K562 (cell line): ENCODE measurements at regions not wholly inside any gene's neighbourhood (a gene's known extent, or its start where the extent isn't known, plus 50 kb on each side); places are given as distances from the start of the nearest gene placed in this dataset.

ENCODE experiments used
- ADNP ChIP-seq: fragments of 200-800 bp; sonication (Bioruptor generic); IDR thresholded peaks from 2 replicates; pipeline ENCODE4 v1.6.1; 2016; ENCODE audit warnings: missing genetic modification characterization, missing compliant biosample characterization
- CAMTA2 ChIP-seq: fragments of 250-450 bp; sonication (Bioruptor Pico); conservative IDR thresholded peaks from 2 replicates; pipeline ENCODE4 v1.5.1; 2022
- CTBP1 ChIP-seq: fragments of 450-650 bp; IDR thresholded peaks from 2 replicates; pipeline ENCODE4 v1.6.1; 2016; ENCODE audit warnings: borderline replicate concordance
- CXXC5 ChIP-seq: fragments of 250-450 bp; sonication (Bioruptor Pico); IDR thresholded peaks from 2 replicates; pipeline ENCODE4 v1.8.0; 2022; ENCODE audit warnings: inconsistent platforms, mild to moderate bottlenecking, moderate library complexity
- ETV5 ChIP-seq: sonication (generic); formaldehyde crosslinking; IDR thresholded peaks from 2 replicates; pipeline ENCODE4 v1.4.0; 2020; ENCODE audit warnings: low read depth, mild to moderate bottlenecking, missing genetic modification reagents
- GABPB2 ChIP-seq: fragments of 250-450 bp; sonication (Bioruptor Pico); conservative IDR thresholded peaks from 2 replicates; pipeline ENCODE4 v1.5.1; 2021; ENCODE audit warnings: mild to moderate bottlenecking
- MCM5 ChIP-seq: fragments of 450-650 bp; IDR thresholded peaks from 2 replicates; pipeline ENCODE4 v1.6.1; 2016; ENCODE audit warnings: low read depth
- NONO ChIP-seq, 2 experiments: fragments of 200-400 bp in 1 of 2; fragments of 450-650 bp in 1 of 2; formaldehyde crosslinking in 1 of 2; IDR thresholded peaks; 2 replicates each; pipeline ENCODE4 v1.6.1; 2017; ENCODE audit warnings: low read depth in 2 of 2, mild to moderate bottlenecking in 2 of 2, moderate library complexity in 2 of 2, low read length in 1 of 2
- OTX1 ChIP-seq: fragments of 450-650 bp; formaldehyde crosslinking; IDR thresholded peaks from 2 replicates; pipeline ENCODE4 v1.4.0; 2022; ENCODE audit warnings: mild to moderate bottlenecking
- POLR2H ChIP-seq: IDR thresholded peaks from 2 replicates; pipeline ENCODE4 v1.6.1; 2016; ENCODE audit warnings: missing genetic modification characterization, low read depth, mild to moderate bottlenecking, control low read depth, missing compliant biosample characterization, moderate library complexity
- RBBP5 ChIP-seq: fragments of 200-600 bp; sonication (generic); IDR thresholded peaks from 2 replicates; pipeline ENCODE4 v1.6.1; 2012; ENCODE audit warnings: borderline replicate concordance, mild to moderate bottlenecking, low read length, control low read depth, inconsistent platforms; ENCODE audit not compliant: insufficient read depth, poor library complexity, severe bottlenecking
- SMAD4 ChIP-seq: fragments of 250-450 bp; sonication (Bioruptor Pico); conservative IDR thresholded peaks from 2 replicates; pipeline ENCODE4 v1.8.0; 2021; ENCODE audit warnings: inconsistent platforms, mild to moderate bottlenecking, moderate library complexity
- SMARCA5 ChIP-seq: fragments of 450-650 bp; IDR thresholded peaks from 2 replicates; pipeline ENCODE4 v1.6.1; 2016
- TCFL5 ChIP-seq: fragments of 250-450 bp; sonication (Bioruptor Pico); conservative IDR thresholded peaks from 2 replicates; pipeline ENCODE4 v1.6.1; 2021; ENCODE audit warnings: mild to moderate bottlenecking, moderate library complexity, matching md5 sums
- ZNF551 ChIP-seq: fragments of 250-450 bp; sonication (Bioruptor Pico); IDR thresholded peaks from 2 replicates; pipeline ENCODE4 v1.5.0; 2021; ENCODE audit warnings: mild to moderate bottlenecking, moderate library complexity
- ZNF696 ChIP-seq: fragments of 250-450 bp; sonication (Bioruptor Pico); conservative IDR thresholded peaks from 2 replicates; pipeline ENCODE4 v1.4.0; 2020; ENCODE audit warnings: mild to moderate bottlenecking, moderate library complexity
- ZNF766 ChIP-seq: fragments of 200-800 bp; sonication (Bioruptor generic); conservative IDR thresholded peaks from 2 replicates; pipeline ENCODE4 v1.6.1; 2016; ENCODE audit warnings: missing genetic modification characterization, missing compliant biosample characterization
- TF ChIP-seq, protein P1 (sequence below), 2 experiments: IDR thresholded peaks in 1 of 2; conservative IDR thresholded peaks in 1 of 2; 2 replicates each; pipeline ENCODE4 v1.6.1; 2016; ENCODE audit warnings: low read depth in 2 of 2, mild to moderate bottlenecking in 1 of 2, missing compliant biosample characterization in 1 of 2, missing genetic modification characterization in 1 of 2, moderate library complexity in 1 of 2
- TF ChIP-seq, protein P2 (sequence below): fragments of 450-650 bp; formaldehyde crosslinking; IDR thresholded peaks from 2 replicates; pipeline ENCODE4 v1.4.0; 2020; ENCODE audit warnings: mild to moderate bottlenecking, moderate library complexity
- TF ChIP-seq, protein P3 (sequence below): fragments of 450-650 bp; IDR thresholded peaks from 2 replicates; pipeline ENCODE4 v1.6.1; 2016

DNA sequence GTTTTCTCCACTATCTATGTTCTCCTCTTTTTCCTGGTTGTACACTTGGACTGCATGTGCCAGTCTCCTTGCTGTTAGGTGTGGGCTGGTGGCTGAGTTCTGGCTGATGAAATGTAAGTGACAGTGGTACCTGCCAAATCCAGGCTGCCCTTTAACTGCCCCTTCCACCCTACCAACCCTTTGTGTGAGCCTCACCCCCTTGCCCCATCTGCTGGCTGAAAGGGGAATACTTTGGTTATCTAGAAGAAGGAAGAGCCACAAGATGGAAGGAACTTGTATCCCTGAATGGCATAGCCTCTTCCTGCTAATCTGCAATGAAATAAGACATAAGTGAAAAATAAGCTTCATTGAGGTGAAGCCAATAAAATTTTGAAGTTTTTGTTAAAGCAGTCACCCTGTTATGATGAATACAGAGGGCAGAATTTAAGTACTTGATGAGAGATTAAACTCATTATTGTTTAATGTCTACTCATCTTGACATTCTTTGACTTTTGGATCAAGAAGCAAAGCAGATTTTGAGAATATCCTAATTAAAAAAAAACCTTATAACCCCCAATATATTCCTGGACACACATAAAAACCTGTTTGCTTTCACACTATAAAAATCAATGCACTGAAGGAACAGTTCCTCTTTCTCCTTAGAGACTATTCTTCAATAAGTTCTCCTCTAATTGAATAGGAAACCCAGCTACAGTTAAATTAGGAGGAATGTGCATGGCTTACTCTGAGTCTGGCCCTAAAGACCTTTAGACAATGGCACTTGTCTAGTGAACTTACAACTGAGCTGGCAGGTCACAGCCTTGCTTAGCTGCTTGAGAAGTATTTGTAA lies 262.6 kb upstream of the BTG1 start (continued):
- TF ChIP-seq, protein P1, sequence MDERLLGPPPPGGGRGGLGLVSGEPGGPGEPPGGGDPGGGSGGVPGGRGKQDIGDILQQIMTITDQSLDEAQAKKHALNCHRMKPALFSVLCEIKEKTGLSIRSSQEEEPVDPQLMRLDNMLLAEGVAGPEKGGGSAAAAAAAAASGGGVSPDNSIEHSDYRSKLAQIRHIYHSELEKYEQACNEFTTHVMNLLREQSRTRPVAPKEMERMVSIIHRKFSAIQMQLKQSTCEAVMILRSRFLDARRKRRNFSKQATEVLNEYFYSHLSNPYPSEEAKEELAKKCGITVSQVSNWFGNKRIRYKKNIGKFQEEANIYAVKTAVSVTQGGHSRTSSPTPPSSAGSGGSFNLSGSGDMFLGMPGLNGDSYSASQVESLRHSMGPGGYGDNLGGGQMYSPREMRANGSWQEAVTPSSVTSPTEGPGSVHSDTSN (CRISPR knock-in tag; IDR thresholded peaks at IDR 0.05; ENCODE audit: low read depth), result no peak
- TF ChIP-seq, protein P1 (tag; conservative IDR thresholded peaks at IDR 0.05; ENCODE audit: low read depth), result peak; percentile 84
- no peak for TF ChIP-seq POLR2H
- no peak for TF ChIP-seq GABPB2
- TF ChIP-seq NONO (IDR thresholded peaks at IDR 0.05; ENCODE audit: low read depth in 2 of 2, low read length in 1 of 2), result no peak
- no peak for TF ChIP-seq MCM5
- TF ChIP-seq, protein P2, sequence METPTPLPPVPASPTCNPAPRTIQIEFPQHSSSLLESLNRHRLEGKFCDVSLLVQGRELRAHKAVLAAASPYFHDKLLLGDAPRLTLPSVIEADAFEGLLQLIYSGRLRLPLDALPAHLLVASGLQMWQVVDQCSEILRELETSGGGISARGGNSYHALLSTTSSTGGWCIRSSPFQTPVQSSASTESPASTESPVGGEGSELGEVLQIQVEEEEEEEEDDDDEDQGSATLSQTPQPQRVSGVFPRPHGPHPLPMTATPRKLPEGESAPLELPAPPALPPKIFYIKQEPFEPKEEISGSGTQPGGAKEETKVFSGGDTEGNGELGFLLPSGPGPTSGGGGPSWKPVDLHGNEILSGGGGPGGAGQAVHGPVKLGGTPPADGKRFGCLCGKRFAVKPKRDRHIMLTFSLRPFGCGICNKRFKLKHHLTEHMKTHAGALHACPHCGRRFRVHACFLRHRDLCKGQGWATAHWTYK (CRISPR knock-in tag), result no peak
- no peak for TF ChIP-seq ZNF551 (CRISPR knock-in tag)
- TF ChIP-seq CAMTA2 (CRISPR knock-in tag), result no peak
- peak; percentile 42; the same call in 1 of the 2 replicates for TF ChIP-seq CXXC5
- TF ChIP-seq SMAD4 (CRISPR knock-in tag), result peak; percentile 53; the same call in 1 of the 2 replicates
- no peak for TF ChIP-seq SMARCA5
- TF ChIP-seq RBBP5, result no peak
- TF ChIP-seq TCFL5 (CRISPR knock-in tag), result no peak
- TF ChIP-seq ZNF696, result no peak
- no peak for TF ChIP-seq ETV5 (CRISPR knock-in tag)
- no peak for TF ChIP-seq OTX1 (CRISPR knock-in tag)
- TF ChIP-seq ADNP (tag), result 0 out of 2 replicates have a peak, but pooled peaks have one; percentile 35
- no peak for TF ChIP-seq ZNF766
- TF ChIP-seq CTBP1, result peak; percentile 38; the same call in 1 of the 2 replicates
- TF ChIP-seq, protein P3, sequence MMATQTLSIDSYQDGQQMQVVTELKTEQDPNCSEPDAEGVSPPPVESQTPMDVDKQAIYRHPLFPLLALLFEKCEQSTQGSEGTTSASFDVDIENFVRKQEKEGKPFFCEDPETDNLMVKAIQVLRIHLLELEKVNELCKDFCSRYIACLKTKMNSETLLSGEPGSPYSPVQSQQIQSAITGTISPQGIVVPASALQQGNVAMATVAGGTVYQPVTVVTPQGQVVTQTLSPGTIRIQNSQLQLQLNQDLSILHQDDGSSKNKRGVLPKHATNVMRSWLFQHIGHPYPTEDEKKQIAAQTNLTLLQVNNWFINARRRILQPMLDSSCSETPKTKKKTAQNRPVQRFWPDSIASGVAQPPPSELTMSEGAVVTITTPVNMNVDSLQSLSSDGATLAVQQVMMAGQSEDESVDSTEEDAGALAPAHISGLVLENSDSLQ, result peak; percentile 97
